DMS53 (cell line): ENCODE measurements at regions not wholly inside any gene's neighbourhood (a gene's known extent, or its start where the extent isn't known, plus 50 kb on each side); places are given as distances from the start of the nearest gene placed in this dataset.
A peak's percentile ranks its signal among the peaks of the same experiment; 100 is the strongest.

Source experiments
- DNase-seq: peaks from one replicate; lab custom pipeline; 2025; lab: John Stamatoyannopoulos, UW

DNA sequence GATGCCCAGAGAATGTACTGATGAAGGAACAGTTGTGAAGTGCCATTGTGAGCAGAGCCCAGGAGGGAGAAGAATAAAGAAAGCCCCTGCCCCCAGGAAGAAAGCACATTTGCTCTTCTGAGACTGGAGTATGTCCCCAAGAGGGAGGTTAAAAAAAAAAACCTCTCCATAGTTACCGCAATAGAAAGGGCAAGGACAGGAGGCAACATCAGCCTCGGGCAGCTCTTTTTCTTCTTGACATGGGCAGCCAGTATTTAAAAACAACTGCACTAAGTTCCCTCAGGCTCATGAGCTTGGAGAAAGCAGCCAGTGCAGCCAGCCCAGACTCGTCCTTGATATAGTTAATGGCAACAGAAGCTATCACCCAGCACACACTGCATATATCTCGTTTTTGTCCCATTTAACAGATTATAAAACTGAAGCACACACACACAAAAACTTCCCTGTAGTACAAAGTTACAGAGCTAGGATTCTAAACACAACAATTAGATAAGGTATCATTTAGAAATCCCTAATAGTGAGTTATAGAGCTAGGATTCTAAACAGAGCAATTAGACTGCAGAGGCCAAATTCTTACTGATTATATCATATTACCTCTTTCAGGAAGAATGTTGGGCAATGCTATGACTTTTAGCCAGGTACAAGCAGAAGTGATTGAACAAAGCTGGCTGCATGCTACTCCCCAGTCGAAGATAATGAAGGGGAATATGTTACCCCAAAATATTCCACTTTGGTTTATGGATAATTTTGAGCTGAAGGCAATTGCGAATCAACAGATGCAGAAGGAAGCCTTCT is 823.5 kb downstream of the GRID1 start:
- DNase-seq = no peak

DNA sequence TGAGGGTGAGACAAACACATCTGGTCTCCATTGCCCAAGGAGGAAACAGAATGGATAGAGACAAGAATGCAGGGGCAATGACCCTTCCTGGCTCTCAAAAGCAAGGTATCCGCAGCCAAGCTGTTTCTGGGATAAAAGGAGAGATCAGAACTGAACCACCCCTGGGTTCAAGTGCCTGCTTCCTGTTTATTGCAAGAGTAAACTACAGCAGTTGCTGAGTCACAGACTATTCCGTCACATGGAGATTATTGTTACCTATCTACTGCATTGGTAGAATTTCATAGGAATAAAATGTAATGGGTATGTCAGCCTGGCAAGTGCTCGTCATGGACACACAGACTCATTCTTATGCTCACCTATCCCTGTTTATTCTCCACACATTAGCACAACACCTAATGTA is 821.6 kb downstream of the GRID1 start:
- peak; percentile 88 for DNase-seq

DNA sequence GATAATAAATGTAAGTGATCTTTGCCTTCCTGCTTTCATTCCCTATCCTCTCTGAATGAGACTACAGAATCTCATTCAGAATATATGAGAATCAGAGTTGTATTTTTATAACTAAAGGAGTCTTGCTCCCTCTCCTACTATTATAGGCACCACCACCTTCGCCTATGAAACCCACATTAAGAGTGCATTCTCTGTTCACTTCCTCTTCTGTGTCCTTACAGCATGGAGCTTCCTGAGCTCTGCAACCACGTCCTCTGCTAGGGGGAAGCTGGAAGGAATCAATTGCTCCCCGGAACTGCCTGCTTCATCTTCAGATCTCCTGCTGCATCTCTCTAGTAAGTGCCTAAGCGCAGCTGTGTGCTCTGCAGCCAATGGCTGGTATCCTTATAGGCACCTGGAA is 820.7 kb downstream of the GRID1 start:
- no peak for DNase-seq

DNA sequence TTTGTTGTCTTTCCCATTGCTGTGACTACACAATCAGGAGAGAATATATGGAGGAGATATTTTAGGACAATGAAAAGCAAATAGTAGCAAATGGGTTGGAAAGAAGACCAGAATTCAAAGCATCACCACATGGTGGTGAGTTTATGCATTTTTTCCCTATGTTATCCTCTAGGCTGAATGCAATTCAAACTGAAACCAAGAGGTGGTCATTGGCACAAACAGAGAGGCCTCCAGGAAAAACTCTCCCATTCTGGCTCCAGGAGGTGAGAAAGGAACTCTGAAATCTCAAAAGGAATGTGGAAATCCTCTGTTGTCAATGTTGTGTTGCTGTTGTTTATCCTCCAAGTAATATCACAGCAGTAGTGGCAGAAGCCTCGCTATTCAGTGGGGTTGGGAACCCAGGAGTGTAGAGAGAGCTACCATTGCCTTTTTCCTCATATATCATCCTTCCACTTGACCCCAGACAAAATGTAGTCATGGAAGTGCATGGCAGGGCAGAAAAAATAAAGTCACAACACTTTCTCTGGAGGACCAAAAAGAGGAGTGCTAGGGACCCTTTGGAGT is 819.1 kb downstream of the GRID1 start:
- peak; percentile 11 for DNase-seq

DNA sequence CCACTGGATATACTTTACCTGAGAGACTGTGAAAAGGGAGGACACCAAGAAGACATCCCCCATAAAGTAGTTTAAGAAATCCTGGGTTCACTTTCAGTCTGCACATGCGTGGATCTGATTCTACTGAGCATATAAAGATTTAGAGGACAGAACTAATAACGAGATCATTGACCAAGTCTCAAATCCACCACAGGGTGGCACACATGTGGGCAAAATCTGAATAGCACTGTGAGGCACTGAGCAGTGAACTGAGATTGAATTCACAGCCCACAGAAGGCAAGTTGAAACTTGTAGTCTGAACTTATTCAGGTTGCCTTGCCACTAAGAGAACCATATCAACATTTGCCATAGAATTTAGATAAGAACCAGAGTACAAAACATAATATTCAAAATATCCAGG is 818.6 kb downstream of the GRID1 start:
- peak; percentile 77 for DNase-seq
